PC-9 (cell line): ENCODE measurements at regions not wholly inside any gene's neighbourhood (a gene's known extent, or its start where the extent isn't known, plus 50 kb on each side); places are given as distances from the start of the nearest gene placed in this dataset.
"Not testable (repeated sequence)": the region's sequence is repeated elsewhere in the genome, so short reads cannot be mapped to it uniquely, and the experiment has no call there.

Experiments
- EZH2 ChIP-seq: fragments of 200-600 bp; sonication (generic); IDR thresholded peaks from 2 replicates; pipeline ENCODE4 v1.8.0; 2017; ENCODE audit warnings: antibody characterized with exemption, low read depth
- TF ChIP-seq, protein P1 (sequence below): fragments of 200-600 bp; sonication (generic); conservative IDR thresholded peaks from 2 replicates; pipeline ENCODE4 v1.6.1; 2017; ENCODE audit warnings: mixed run types, antibody characterized with exemption, mild to moderate bottlenecking, moderate library complexity

DNA sequence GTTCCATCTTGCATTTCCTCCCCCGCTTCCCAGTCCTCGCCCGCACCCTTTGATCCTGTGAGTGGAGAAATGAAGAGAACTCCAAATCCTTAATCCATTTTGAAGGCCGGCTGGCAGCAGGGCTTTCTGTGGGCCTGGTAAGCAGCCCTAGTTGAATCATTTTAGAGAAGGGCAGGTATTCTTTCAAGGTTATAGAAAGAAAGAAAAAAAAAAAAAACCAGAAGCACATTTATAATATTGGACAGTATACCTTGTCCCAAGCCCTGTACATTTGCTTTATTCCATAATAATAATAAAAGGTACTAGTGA lies 103.7 kb downstream of the PROP1 start:
- TF ChIP-seq EZH2, result not testable (repeated sequence)
- TF ChIP-seq, protein P1, sequence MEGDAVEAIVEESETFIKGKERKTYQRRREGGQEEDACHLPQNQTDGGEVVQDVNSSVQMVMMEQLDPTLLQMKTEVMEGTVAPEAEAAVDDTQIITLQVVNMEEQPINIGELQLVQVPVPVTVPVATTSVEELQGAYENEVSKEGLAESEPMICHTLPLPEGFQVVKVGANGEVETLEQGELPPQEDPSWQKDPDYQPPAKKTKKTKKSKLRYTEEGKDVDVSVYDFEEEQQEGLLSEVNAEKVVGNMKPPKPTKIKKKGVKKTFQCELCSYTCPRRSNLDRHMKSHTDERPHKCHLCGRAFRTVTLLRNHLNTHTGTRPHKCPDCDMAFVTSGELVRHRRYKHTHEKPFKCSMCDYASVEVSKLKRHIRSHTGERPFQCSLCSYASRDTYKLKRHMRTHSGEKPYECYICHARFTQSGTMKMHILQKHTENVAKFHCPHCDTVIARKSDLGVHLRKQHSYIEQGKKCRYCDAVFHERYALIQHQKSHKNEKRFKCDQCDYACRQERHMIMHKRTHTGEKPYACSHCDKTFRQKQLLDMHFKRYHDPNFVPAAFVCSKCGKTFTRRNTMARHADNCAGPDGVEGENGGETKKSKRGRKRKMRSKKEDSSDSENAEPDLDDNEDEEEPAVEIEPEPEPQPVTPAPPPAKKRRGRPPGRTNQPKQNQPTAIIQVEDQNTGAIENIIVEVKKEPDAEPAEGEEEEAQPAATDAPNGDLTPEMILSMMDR, result not testable (repeated sequence)
